RWPE1 (cell line): ENCODE measurements at regions not wholly inside any gene's neighbourhood (a gene's known extent, or its start where the extent isn't known, plus 50 kb on each side); places are given as distances from the start of the nearest gene placed in this dataset.

Source experiments
- CTCF ChIA-PET: fragments of 350-600 bp; sonication (Branson Sonifier 250); formaldehyde crosslinking; extraction: SDS; loops from one replicate; lab custom pipeline; 2021; lab: Yijun Ruan, JAX
- POLR2A ChIA-PET: fragments of 400-600 bp; formaldehyde crosslinking; extraction: SDS; loops from one replicate; lab custom pipeline; 2020; ENCODE audit warnings: antibody characterized with exemption; ENCODE audit not compliant: low non-redundant PET; lab: Yijun Ruan, JAX
- DNase-seq: peaks from one replicate; pipeline ENCODE4 v3.0.0; 2012; ENCODE audit warnings: low spot score
- H3K27ac ChIP-seq: fragments of 450-650 bp; 2 replicates; pipeline ENCODE4 v1.5.1; 2017
- TF ChIP-seq, protein P1 (sequence below): fragments of 450-650 bp; conservative IDR thresholded peaks from 2 replicates; pipeline ENCODE4 v1.5.1; 2017; ENCODE audit warnings: low read depth, mild to moderate bottlenecking

GRCh38 chr2:129775952-129776653, 203.4 kb upstream of the RAB6C start:
- POLR2A ChIA-PET: no interaction called here

GRCh38 chr2:129777146-129777545, 202.3 kb upstream of the RAB6C start:
- POLR2A ChIA-PET: no interaction called here
- TF ChIP-seq, protein P1, sequence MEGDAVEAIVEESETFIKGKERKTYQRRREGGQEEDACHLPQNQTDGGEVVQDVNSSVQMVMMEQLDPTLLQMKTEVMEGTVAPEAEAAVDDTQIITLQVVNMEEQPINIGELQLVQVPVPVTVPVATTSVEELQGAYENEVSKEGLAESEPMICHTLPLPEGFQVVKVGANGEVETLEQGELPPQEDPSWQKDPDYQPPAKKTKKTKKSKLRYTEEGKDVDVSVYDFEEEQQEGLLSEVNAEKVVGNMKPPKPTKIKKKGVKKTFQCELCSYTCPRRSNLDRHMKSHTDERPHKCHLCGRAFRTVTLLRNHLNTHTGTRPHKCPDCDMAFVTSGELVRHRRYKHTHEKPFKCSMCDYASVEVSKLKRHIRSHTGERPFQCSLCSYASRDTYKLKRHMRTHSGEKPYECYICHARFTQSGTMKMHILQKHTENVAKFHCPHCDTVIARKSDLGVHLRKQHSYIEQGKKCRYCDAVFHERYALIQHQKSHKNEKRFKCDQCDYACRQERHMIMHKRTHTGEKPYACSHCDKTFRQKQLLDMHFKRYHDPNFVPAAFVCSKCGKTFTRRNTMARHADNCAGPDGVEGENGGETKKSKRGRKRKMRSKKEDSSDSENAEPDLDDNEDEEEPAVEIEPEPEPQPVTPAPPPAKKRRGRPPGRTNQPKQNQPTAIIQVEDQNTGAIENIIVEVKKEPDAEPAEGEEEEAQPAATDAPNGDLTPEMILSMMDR: no peak
- CTCF ChIA-PET: no interaction called here
- H3K27ac ChIP-seq: no peak overlapping the region
- DNase-seq: no peak

More at GRCh38 chr2:129775952-129776653, 203.4 kb upstream of the RAB6C start:
- H3K27ac ChIP-seq: no peak overlapping the region
- CTCF ChIA-PET: interaction anchor here (0.6 to 1.0 kb wide), 2 partner anchors 28 to 56 kb away, joined by 3 to 5 read pairs; no protein-coding TSS in a partner anchor
- TF ChIP-seq, protein P1: no peak
- no peak for DNase-seq

- CTCF ChIA-PET: no interaction called here
- DNase-seq: no peak
- POLR2A ChIA-PET: no interaction called here
- TF ChIP-seq, protein P1: no peak
- no peak overlapping the region for H3K27ac ChIP-seq
Observed at GRCh38 chr2:129777762-129778583, 201.5 kb upstream of the RAB6C start.

DNA sequence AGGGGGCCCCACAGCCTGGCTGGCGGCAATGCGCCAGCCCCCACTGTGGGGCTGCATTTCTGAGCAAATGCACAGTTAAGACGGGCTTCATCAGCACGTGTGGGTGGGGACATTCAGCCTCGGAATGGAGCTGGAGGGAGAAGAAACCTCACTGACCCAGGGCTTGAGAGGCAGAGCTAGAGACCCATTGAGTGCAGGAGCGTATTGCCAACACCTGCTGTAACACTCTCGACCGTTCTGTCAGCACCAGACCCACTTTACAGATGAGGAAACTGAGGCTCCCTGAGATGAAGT, 200.9 kb upstream of the RAB6C start:
- no peak overlapping the region for H3K27ac ChIP-seq
- ChIA-PET POLR2A (no interaction called here), CTCF (no interaction called here)
- TF ChIP-seq, protein P1: no peak
- no peak for DNase-seq

- H3K27ac ChIP-seq: no peak overlapping the region
- TF ChIP-seq, protein P1: no peak
- DNase-seq: no peak
- POLR2A ChIA-PET: no interaction called here
- CTCF ChIA-PET: no interaction called here
Observed at GRCh38 chr2:129779783-129780182, 199.7 kb upstream of the RAB6C start.

DNA sequence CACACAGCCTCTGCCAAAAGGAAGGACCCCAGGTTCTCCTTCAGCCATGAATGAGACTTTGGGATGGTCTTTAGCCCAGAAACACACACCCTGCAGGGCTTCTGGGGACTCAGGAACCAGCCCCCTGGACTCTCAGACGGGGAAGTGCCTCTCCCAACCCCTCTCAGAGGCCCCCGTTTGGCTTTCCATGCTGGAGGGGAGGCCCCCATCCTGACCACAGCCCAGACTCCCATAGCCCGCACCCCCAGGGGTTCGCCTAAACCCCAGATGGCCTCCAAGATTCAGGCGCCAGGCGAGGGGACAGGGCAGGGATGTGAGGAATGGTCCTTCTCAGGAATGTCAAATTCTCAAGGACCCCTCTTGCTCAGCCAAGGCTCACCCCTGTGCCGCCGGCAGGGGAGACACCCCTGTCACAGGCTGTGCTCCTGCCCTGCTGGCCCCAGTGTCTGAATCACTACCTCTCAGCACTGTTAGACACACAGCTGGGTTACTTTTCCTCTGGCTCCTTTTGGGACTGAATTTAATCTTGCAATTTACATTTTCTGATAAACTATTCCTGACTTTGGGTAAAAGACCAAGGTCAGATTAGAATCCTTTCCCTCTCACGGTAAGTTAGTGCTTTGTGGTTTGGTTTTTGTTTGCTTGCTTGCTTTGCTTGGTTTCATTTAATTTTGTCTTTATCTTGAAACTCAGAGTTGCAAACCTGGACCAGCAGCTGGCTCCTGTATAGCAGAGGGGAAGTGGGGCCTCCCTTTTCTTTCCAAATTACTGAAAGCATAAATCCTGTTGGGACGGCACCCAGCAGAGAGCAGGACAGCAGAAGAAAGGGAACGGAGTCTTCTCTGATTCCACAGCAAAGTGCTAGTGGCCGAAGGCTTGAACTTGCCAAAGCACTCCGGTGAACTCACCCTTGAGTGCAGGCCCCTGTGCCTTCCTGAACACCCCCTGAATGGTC, 198.9 kb upstream of the RAB6C start:
- no peak for DNase-seq
- TF ChIP-seq, protein P1: no peak
- H3K27ac ChIP-seq: no peak overlapping the region
- ChIA-PET CTCF (no interaction called here), POLR2A (no interaction called here)
